Activated T-helper 2 cell treated with anti-CD3 and anti-CD28 coated beads, Interferon-gamma antibody, Interleukin-2, Interleukin-4, amounts not matched to agents 10 μg/mL and 5 μg/mL and 100 μg/mL, durations not matched to agents 14 hours and 24 hours and 36 hours (primary cell): ENCODE measurements at regions not wholly inside any gene's neighbourhood (a gene's known extent, or its start where the extent isn't known, plus 50 kb on each side); places are given as distances from the start of the nearest gene placed in this dataset.

ENCODE experiments used
- DNase-seq: peaks from one replicate; pipeline ENCODE4 v3.0.0; 2021; ENCODE audit warnings: low spot score
- H3K27ac Mint-ChIP-seq: one replicate; pipeline ENCODE4 v1.8.0; 2021; ENCODE audit warnings: mixed read lengths
- H3K27me3 Mint-ChIP-seq: one replicate; pipeline ENCODE4 v1.8.0; 2021; ENCODE audit warnings: low read depth, mixed read lengths
- H3K36me3 Mint-ChIP-seq: one replicate; pipeline ENCODE4 v1.8.0; 2021; ENCODE audit warnings: low read depth, mixed read lengths
- H3K4me1 Mint-ChIP-seq: one replicate; pipeline ENCODE4 v1.8.0; 2021; ENCODE audit warnings: low read depth, mixed read lengths
- H3K4me3 Mint-ChIP-seq: one replicate; pipeline ENCODE4 v1.8.0; 2021; ENCODE audit warnings: low read depth, mild to moderate bottlenecking, moderate library complexity, mixed read lengths
- H3K9me3 Mint-ChIP-seq: one replicate; pipeline ENCODE4 v1.8.0; 2021; ENCODE audit warnings: mixed read lengths
- intact Hi-C: fragments of 100-400 bp; cut with micrococcal nuclease; formaldehyde crosslinking; loops from one replicate; pipeline ENCODE4 v1.15.1; 2023

DNA sequence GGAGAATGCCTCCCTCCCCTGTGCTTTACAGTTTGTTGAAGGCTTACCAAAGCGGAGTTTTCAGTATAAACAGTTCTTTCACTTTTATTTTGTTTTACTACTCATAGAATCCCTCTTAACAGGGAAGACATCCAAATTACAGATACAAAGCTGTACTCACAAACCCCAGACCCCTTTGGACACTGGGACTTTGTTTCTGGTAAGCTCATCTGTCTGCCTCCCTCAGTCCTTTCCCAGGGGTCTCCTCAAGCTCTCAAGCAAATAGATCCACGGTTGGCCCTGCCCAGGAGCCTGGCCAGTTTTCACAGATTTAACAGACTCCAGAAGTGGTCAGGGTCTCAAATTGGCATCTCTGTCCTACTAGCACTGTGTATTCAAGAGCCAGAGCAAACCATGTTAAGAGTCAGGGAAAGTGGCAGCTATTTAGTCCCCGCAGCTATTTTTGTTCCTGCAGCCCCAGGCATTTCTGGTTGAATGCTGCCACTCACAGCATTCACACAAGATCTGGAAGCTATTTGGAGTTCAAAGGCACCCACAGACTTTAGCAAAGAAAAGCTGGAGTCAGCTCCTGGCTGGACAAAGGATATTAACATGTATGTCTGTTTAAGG is 54.2 kb downstream of the TMEM100 start:
- Mint-ChIP-seq H3K4me1 (no peaks in the 10 kb centered on the region), H3K36me3 (no peaks in the 10 kb centered on the region), H3K27me3 (peaks cover 3% of the 10 kb centered on the region), H3K9me3 (no peaks in the 10 kb centered on the region), H3K4me3 (no peak overlapping the region), H3K27ac (no peak overlapping the region)
- DNase-seq: no peak
- intact Hi-C loops: no loop called here

GRCh38 chr17:55666806-55667205 is 55.9 kb downstream of the TMEM100 start:
- no peak overlapping the region for H3K27ac Mint-ChIP-seq

DNA sequence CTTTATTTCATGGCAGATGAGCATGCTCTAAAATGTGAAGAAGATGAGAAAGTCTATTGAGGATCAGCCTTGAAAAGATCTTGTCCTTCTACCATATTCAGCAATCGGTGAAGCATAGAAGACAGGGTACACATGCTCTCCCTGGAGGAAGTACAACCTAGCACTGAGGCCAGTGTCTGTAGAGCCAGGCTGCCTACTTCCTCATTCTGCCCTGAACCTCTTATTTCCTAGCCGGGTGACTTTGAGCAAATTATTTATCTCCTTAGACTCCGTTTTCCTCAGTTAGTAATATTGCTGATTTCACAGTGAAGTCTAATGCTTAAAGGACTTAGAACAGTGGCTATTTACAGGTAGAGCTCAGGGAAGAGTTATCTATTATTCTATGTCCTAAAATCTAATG is 58.4 kb downstream of the TMEM100 start:
- Mint-ChIP-seq H3K27ac (no peak overlapping the region), H3K27me3 (peaks cover 3% of the 10 kb centered on the region), H3K36me3 (no peaks in the 10 kb centered on the region), H3K4me3 (no peak overlapping the region), H3K9me3 (no peaks in the 10 kb centered on the region), H3K4me1 (no peaks in the 10 kb centered on the region)
- intact Hi-C loops: no loop called here
- no peak for DNase-seq

More at GRCh38 chr17:55666806-55667205, 55.9 kb downstream of the TMEM100 start:
- Mint-ChIP-seq H3K36me3 (no peaks in the 10 kb centered on the region), H3K27me3 (peaks cover 3% of the 10 kb centered on the region), H3K4me3 (no peak overlapping the region), H3K9me3 (no peaks in the 10 kb centered on the region), H3K4me1 (no peaks in the 10 kb centered on the region)
- intact Hi-C loops: no loop called here
- DNase-seq: no peak

DNA sequence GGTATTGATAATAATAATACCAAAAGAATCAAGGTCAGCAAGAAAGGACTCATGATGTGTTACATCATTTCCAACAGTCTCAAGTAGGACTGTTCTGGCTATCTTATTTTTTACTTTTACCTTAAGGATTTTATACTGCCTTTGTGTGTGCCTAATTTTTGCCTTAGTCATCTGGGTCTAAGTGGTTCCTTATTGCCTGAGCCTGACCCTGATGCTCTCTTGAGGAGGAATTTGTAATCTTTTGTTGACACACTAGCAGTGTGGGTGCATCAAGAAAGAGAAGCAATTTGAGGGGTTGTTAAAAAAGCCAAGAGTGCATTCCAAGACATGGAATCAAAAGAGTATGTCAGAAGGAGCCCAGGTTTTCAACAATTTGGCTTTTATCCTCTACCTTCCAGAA is 59.3 kb downstream of the TMEM100 start:
- Mint-ChIP-seq H3K27ac (no peak overlapping the region), H3K9me3 (no peaks in the 10 kb centered on the region), H3K4me1 (no peaks in the 10 kb centered on the region), H3K27me3 (peaks cover 3% of the 10 kb centered on the region), H3K36me3 (no peaks in the 10 kb centered on the region), H3K4me3 (no peak overlapping the region)
- DNase-seq: no peak
- intact Hi-C loops: no loop called here

GRCh38 chr17:55661963-55662834 is 60.5 kb downstream of the TMEM100 start:
- peaks cover 3% of the 10 kb centered on the region for H3K27me3 Mint-ChIP-seq
- no peak overlapping the region for H3K4me3 Mint-ChIP-seq
- no peaks in the 10 kb centered on the region for H3K36me3 Mint-ChIP-seq
- no peaks in the 10 kb centered on the region for H3K4me1 Mint-ChIP-seq
- no peak overlapping the region for H3K27ac Mint-ChIP-seq
- H3K9me3 Mint-ChIP-seq: no peaks in the 10 kb centered on the region
- intact Hi-C loops: no loop called here
- DNase-seq: no peak

GRCh38 chr17:55661256-55661758 is 61.4 kb downstream of the TMEM100 start:
- Mint-ChIP-seq H3K36me3 (no peaks in the 10 kb centered on the region), H3K27ac (no peak overlapping the region), H3K4me1 (no peaks in the 10 kb centered on the region), H3K4me3 (no peak overlapping the region), H3K27me3 (peaks cover 3% of the 10 kb centered on the region), H3K9me3 (no peaks in the 10 kb centered on the region)
- no peak for DNase-seq
- intact Hi-C loops: no loop called here

- intact Hi-C loops: no loop called here
- DNase-seq: no peak
Measured at GRCh38 chr17:55660178-55660886, 62.3 kb downstream of the TMEM100 start.

GRCh38 chr17:55659661-55660060 is 63.0 kb downstream of the TMEM100 start:
- intact Hi-C loops: no loop called here
- Mint-ChIP-seq H3K9me3 (no peaks in the 10 kb centered on the region), H3K27me3 (peaks cover 3% of the 10 kb centered on the region), H3K36me3 (no peaks in the 10 kb centered on the region), H3K4me3 (no peak overlapping the region), H3K27ac (no peak overlapping the region), H3K4me1 (no peaks in the 10 kb centered on the region)
- no peak for DNase-seq

More at GRCh38 chr17:55660178-55660886, 62.3 kb downstream of the TMEM100 start:
- no peaks in the 10 kb centered on the region for H3K36me3 Mint-ChIP-seq
- peaks cover 3% of the 10 kb centered on the region for H3K27me3 Mint-ChIP-seq
- no peak overlapping the region for H3K4me3 Mint-ChIP-seq
- no peaks in the 10 kb centered on the region for H3K9me3 Mint-ChIP-seq
- H3K27ac Mint-ChIP-seq: no peak overlapping the region
- no peaks in the 10 kb centered on the region for H3K4me1 Mint-ChIP-seq

DNA sequence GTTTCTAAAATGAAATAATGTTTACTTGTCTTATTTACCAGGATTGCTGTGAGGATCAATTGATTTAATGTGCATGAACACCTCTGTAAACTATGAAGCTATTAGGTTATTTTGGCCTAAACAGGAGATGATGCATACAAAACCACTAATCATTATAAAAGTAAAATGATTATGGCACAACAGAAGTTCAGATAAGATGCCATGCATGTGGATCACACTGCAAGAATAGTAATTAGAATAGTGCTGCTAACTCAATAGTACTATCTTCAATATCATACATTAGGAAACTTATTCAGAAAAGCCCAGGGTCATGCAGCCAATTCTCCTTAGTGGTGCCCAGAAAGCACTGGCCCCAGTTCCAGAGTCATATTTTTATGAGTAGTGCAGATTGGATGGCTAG is 66.9 kb downstream of the TMEM100 start:
- Mint-ChIP-seq H3K36me3 (no peaks in the 10 kb centered on the region), H3K9me3 (no peaks in the 10 kb centered on the region), H3K4me1 (no peaks in the 10 kb centered on the region), H3K27ac (no peak overlapping the region), H3K27me3 (no peaks in the 10 kb centered on the region), H3K4me3 (no peak overlapping the region)
- intact Hi-C loops: no loop called here
- DNase-seq: no peak

DNA sequence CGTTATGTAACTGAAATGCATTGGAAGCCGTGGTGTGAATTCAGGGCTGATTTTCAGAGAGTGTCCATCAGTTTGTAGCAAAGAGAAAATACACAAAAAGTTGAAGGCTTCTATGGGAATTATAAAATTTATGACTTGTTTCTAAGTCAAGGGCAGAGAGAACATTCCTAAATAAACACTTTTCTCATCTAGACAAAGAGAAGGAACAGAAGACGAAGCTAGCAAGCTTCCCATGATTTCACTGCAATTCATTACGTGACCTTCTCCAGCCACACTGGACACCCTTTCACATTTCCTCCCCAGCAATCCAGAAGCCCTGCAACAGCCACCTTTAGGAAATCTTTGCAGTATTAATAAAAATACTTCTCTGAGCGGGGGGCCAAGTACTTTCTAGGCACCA is 67.8 kb downstream of the TMEM100 start:
- H3K27me3 Mint-ChIP-seq: peaks cover 2% of the 10 kb centered on the region
- H3K4me1 Mint-ChIP-seq: no peaks in the 10 kb centered on the region
- no peak overlapping the region for H3K27ac Mint-ChIP-seq
- no peak overlapping the region for H3K4me3 Mint-ChIP-seq
- DNase-seq: no peak
- H3K36me3 Mint-ChIP-seq: no peaks in the 10 kb centered on the region
- H3K9me3 Mint-ChIP-seq: no peaks in the 10 kb centered on the region
- intact Hi-C loops: no loop called here

GRCh38 chr17:55654022-55654421 is 68.6 kb downstream of the TMEM100 start:
- intact Hi-C loops: no loop called here
- Mint-ChIP-seq H3K9me3 (no peaks in the 10 kb centered on the region), H3K36me3 (no peaks in the 10 kb centered on the region), H3K4me1 (no peaks in the 10 kb centered on the region), H3K27ac (no peak overlapping the region), H3K27me3 (peaks cover 2% of the 10 kb centered on the region), H3K4me3 (no peak overlapping the region)
- DNase-seq: no peak

DNA sequence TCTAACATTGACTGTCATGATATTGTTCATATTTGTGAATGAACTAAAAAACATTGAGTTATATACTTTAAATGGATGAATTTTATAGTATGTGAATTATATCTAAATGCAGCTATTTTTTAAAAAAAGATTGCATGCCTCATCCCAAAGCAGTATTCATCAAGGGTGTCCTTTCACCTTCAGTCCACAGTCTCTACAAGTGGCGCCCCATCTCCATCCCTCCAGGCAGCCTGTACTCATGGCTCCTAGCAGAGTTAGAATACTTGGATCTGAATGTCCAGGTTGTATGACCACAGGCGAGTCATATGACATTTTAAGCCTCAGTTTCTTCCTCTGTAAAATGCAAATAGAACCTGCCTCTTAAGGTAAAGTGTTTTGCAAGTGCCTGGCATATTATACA is 69.8 kb downstream of the TMEM100 start:
- H3K27me3 Mint-ChIP-seq: peaks cover 2% of the 10 kb centered on the region
- no peak overlapping the region for H3K4me3 Mint-ChIP-seq
- no peaks in the 10 kb centered on the region for H3K9me3 Mint-ChIP-seq
- no peak for DNase-seq
- no peaks in the 10 kb centered on the region for H3K4me1 Mint-ChIP-seq
- no peak overlapping the region for H3K27ac Mint-ChIP-seq
- no peaks in the 10 kb centered on the region for H3K36me3 Mint-ChIP-seq
- intact Hi-C loops: no loop called here
